HCT116 (cell line): ENCODE measurements at regions not wholly inside any gene's neighbourhood (a gene's known extent, or its start where the extent isn't known, plus 50 kb on each side); places are given as distances from the start of the nearest gene placed in this dataset.

Source experiments
- ATAC-seq: fragments of 200-7000 bp; cut with Tn5 transposase; 2 replicates; pipeline ENCODE4 v1.9.1; 2020; ENCODE audit warnings: mild to moderate bottlenecking, moderate library complexity
- BruUV-seq: library from RNA; stranded (reverse); fragments of 400-500 nt; replicated peaks from 2 replicates; lab custom pipeline; 2021; lab: Mats Ljungman, UMichigan
- CTCF ChIA-PET: fragments of 300-600 bp; sonication (Branson Sonifier 250); formaldehyde crosslinking; loops from one replicate; lab custom pipeline; 2021; ENCODE audit warnings: antibody characterized with exemption; lab: Charles Lee
- POLR2A ChIA-PET: fragments of 300-600, 350-600 bp; sonication (Branson Sonifier 250); formaldehyde crosslinking; loops from one replicate; lab custom pipeline; 2021; ENCODE audit warnings: antibody characterized with exemption; lab: Charles Lee
- RAD21 ChIA-PET, 2 experiments: fragments of 300-600 bp; sonication (Branson Sonifier 250); formaldehyde crosslinking; loops; one replicate each; lab custom pipeline; 2023; ENCODE audit warnings: low total read pairs in 2 of 2; ENCODE audit not compliant: uncharacterized antibody in 2 of 2, unreplicated experiment in 2 of 2, low non-redundant PET in 1 of 2; lab: Charles Lee
- DNase-seq: peaks from one replicate; pipeline ENCODE4 v3.0.0-alpha.2; 2010; ENCODE audit warnings: low read depth, low spot score
- H2AFZ ChIP-seq: fragments of 200-600 bp; shearing (Covaris generic), sonication (generic); 2 replicates; pipeline ENCODE4 v1.6.1; 2017; ENCODE audit warnings: low read depth, mixed run types, mixed read lengths, antibody characterized with exemption, low read length; ENCODE audit not compliant: poor library complexity, severe bottlenecking
- H3K27ac ChIP-seq: 2 replicates; pipeline ENCODE4 v1.5.1; 2012; ENCODE audit warnings: low read depth, low read length
- H3K27me3 ChIP-seq: fragments of 200-600 bp; sonication (generic); 2 replicates; pipeline ENCODE4 v1.6.1; 2016; ENCODE audit warnings: mixed run types, low read length, mixed read lengths; ENCODE audit not compliant: insufficient read depth
- H3K36me3 ChIP-seq, 2 experiments: fragments of 200-500 bp in 1 of 2; fragments of 200-600 bp in 1 of 2; sonication (Bioruptor generic) in 1 of 2; sonication (generic) in 1 of 2; 2 replicates each; pipeline versions ENCODE4 v1.5.1 to v1.6.1; 2014 to 2016; ENCODE audit warnings: low read length in 2 of 2, inconsistent platforms in 1 of 2, mixed read lengths in 1 of 2, mixed run types in 1 of 2; ENCODE audit not compliant: insufficient read depth in 2 of 2, control insufficient read depth in 1 of 2
- H3K4me1 ChIP-seq, 2 experiments: fragments of 200-600 bp in 1 of 2; sonication (generic) in 1 of 2; 2 replicates each; pipeline versions ENCODE4 v1.5.1 to v1.6.1; 2012 to 2017; ENCODE audit warnings: low read length in 2 of 2, inconsistent platforms in 1 of 2, mild to moderate bottlenecking in 1 of 2, mixed read lengths in 1 of 2, mixed run types in 1 of 2, moderate library complexity in 1 of 2; ENCODE audit not compliant: insufficient read depth in 2 of 2, control insufficient read depth in 1 of 2
- H3K4me2 ChIP-seq: fragments of 200-600 bp; sonication (generic); 2 replicates; pipeline ENCODE4 v1.6.1; 2017; ENCODE audit warnings: mixed run types, low read length, mixed read lengths
- H3K4me3 ChIP-seq, 2 experiments: fragments of 200-600 bp in 1 of 2; sonication (generic) in 1 of 2; replicated peaks in 1 of 2; 2 replicates each; pipeline ENCODE4 v1.5.1; 2011 to 2016; ENCODE audit warnings: low read length in 2 of 2, control low read depth in 1 of 2, low read depth in 1 of 2, mild to moderate bottlenecking in 1 of 2, mixed read lengths in 1 of 2, mixed run types in 1 of 2
- H3K79me2 ChIP-seq: fragments of 200-600 bp; sonication (generic); 2 replicates; pipeline ENCODE4 v1.6.1; 2017; ENCODE audit warnings: mild to moderate bottlenecking, mixed run types, low read length, moderate library complexity, mixed read lengths; ENCODE audit not compliant: insufficient read depth
- H3K9ac ChIP-seq: fragments of 200-600 bp; sonication (generic); 2 replicates; pipeline ENCODE4 v1.6.1; 2016; ENCODE audit warnings: low read length, mixed read lengths
- H3K9me2 ChIP-seq: fragments of 200-600 bp; sonication (generic), shearing (Covaris generic); 2 replicates; pipeline ENCODE4 v1.6.1; 2017; ENCODE audit warnings: mixed run types, mild to moderate bottlenecking, moderate library complexity; ENCODE audit not compliant: insufficient read depth
- H3K9me3 ChIP-seq, 2 experiments: fragments of 200-500 bp in 1 of 2; fragments of 200-600 bp in 1 of 2; sonication (Bioruptor generic) in 1 of 2; sonication (generic) in 1 of 2; 2 replicates each; pipeline ENCODE4 v1.6.1; 2014 to 2017; ENCODE audit warnings: low read length in 2 of 2, mixed read lengths in 2 of 2, inconsistent platforms in 1 of 2, low read depth in 1 of 2, mild to moderate bottlenecking in 1 of 2, mixed run types in 1 of 2, moderate library complexity in 1 of 2; ENCODE audit not compliant: control insufficient read depth in 1 of 2, insufficient read depth in 1 of 2
- H4K20me1 ChIP-seq: fragments of 200-600 bp; sonication (generic), shearing (Covaris generic); 2 replicates; pipeline ENCODE4 v1.6.1; 2017; ENCODE audit warnings: mixed run types, mild to moderate bottlenecking, moderate library complexity; ENCODE audit not compliant: insufficient read depth
- JUND ChIP-seq: IDR thresholded peaks from 2 replicates; pipeline ENCODE4 v1.6.1; 2012
- POLR2AphosphoS5 ChIP-seq: IDR thresholded peaks from 2 replicates; pipeline ENCODE4 v1.6.1; 2011; ENCODE audit warnings: mild to moderate bottlenecking, low read depth, low read length, moderate library complexity
- RAD21 ChIP-seq: IDR thresholded peaks from 2 replicates; pipeline ENCODE4 v1.6.1; 2012; ENCODE audit warnings: low read depth, mild to moderate bottlenecking
- TCF7L2 ChIP-seq: IDR thresholded peaks from 2 replicates; pipeline ENCODE4 v1.7.0; 2011; ENCODE audit warnings: borderline replicate concordance, inconsistent platforms; ENCODE audit not compliant: insufficient read depth, insufficient read length; ENCODE audit errors: extremely low read depth
- ZNF274 ChIP-seq: fragments of 200-500 bp; sonication (Bioruptor generic); IDR thresholded peaks from 2 replicates; pipeline ENCODE4 v1.6.1; 2014; ENCODE audit warnings: mild to moderate bottlenecking, low read depth, low read length, inconsistent platforms
- intact Hi-C: fragments of 100-400 bp; cut with micrococcal nuclease; formaldehyde crosslinking; loops from 2 replicates; pipeline ENCODE4 v1.10.0; 2022
- TF ChIP-seq, protein P1 (sequence below): IDR thresholded peaks from 2 replicates; pipeline ENCODE4 v1.6.1; 2012; ENCODE audit warnings: low read depth
- TF ChIP-seq, protein P2 (sequence below): IDR thresholded peaks from 2 replicates; pipeline ENCODE4 v1.6.1; 2012

- Histone ChIP-seq H3K27ac (no peak overlapping the region), H3K9me3 (no peaks in the 10 kb centered on the region; a peak in 1 of 4 replicates), H3K4me3 (no peak overlapping the region), H3K79me2 (no peaks in the 10 kb centered on the region), H3K36me3 (no peaks in the 10 kb centered on the region), H4K20me1 (no peaks in the 10 kb centered on the region), H3K4me1 (no peaks in the 10 kb centered on the region), H3K9ac (no peak overlapping the region), H3K4me2 (no peak overlapping the region), H3K27me3 (no peaks in the 10 kb centered on the region), H3K9me2 (no peaks in the 10 kb centered on the region), H2AFZ (no peak overlapping the region)
- ChIA-PET POLR2A (no interaction called here), CTCF (no interaction called here), RAD21 (no interaction called here)
- no TSS peak for BruUV-seq
- DNase-seq (no peak), ATAC-seq (no peak)
- intact Hi-C loops, result no loop called here
- TF ChIP-seq JUND (no peak), POLR2AphosphoS5 (no peak), ZNF274 (no peak), RAD21 (no peak), TCF7L2 (no peak)
- TF ChIP-seq, protein P1, sequence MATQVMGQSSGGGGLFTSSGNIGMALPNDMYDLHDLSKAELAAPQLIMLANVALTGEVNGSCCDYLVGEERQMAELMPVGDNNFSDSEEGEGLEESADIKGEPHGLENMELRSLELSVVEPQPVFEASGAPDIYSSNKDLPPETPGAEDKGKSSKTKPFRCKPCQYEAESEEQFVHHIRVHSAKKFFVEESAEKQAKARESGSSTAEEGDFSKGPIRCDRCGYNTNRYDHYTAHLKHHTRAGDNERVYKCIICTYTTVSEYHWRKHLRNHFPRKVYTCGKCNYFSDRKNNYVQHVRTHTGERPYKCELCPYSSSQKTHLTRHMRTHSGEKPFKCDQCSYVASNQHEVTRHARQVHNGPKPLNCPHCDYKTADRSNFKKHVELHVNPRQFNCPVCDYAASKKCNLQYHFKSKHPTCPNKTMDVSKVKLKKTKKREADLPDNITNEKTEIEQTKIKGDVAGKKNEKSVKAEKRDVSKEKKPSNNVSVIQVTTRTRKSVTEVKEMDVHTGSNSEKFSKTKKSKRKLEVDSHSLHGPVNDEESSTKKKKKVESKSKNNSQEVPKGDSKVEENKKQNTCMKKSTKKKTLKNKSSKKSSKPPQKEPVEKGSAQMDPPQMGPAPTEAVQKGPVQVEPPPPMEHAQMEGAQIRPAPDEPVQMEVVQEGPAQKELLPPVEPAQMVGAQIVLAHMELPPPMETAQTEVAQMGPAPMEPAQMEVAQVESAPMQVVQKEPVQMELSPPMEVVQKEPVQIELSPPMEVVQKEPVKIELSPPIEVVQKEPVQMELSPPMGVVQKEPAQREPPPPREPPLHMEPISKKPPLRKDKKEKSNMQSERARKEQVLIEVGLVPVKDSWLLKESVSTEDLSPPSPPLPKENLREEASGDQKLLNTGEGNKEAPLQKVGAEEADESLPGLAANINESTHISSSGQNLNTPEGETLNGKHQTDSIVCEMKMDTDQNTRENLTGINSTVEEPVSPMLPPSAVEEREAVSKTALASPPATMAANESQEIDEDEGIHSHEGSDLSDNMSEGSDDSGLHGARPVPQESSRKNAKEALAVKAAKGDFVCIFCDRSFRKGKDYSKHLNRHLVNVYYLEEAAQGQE, result no peak
- TF ChIP-seq, protein P2, sequence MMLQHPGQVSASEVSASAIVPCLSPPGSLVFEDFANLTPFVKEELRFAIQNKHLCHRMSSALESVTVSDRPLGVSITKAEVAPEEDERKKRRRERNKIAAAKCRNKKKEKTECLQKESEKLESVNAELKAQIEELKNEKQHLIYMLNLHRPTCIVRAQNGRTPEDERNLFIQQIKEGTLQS, result no peak
Measured at GRCh38 chr18:30811580-30811979, 231.0 kb downstream of the DSC3 start.
